ENCODE measurements at regions not wholly inside any gene's neighbourhood (a gene's known extent, or its start where the extent isn't known, plus 50 kb on each side); places are given as distances from the start of the nearest gene placed in this dataset.
"Not testable (repeated sequence)": the region's sequence is repeated elsewhere in the genome, so short reads cannot be mapped to it uniquely, and the experiment has no call there.

DNA sequence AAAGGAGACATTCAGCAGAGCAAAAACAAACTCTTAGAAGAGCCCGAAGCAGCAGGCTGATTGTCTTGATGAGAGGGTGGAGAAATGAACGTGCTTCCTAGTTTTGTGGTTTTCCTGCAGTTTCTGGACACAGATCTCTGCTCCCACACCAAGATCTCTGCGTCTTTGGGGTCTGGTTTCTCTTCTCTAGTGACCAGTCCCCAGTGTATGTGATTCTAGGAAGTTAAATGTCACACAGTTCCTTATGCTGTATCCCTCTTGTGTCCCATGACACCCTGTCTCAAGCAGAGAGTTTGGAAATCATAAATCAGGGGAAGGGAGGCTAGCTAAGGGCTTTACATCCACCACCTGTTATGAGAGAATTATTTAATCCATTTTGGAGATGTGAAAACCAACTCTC, 55.4 kb upstream of the KLF14 start:
- H3K9me3 ChIP-seq, result no peaks in the 10 kb centered on the region
- H3K4me1 ChIP-seq, result no peaks in the 10 kb centered on the region
- no peaks in the 10 kb centered on the region for H3K36me3 ChIP-seq
- TF ChIP-seq, protein P1, sequence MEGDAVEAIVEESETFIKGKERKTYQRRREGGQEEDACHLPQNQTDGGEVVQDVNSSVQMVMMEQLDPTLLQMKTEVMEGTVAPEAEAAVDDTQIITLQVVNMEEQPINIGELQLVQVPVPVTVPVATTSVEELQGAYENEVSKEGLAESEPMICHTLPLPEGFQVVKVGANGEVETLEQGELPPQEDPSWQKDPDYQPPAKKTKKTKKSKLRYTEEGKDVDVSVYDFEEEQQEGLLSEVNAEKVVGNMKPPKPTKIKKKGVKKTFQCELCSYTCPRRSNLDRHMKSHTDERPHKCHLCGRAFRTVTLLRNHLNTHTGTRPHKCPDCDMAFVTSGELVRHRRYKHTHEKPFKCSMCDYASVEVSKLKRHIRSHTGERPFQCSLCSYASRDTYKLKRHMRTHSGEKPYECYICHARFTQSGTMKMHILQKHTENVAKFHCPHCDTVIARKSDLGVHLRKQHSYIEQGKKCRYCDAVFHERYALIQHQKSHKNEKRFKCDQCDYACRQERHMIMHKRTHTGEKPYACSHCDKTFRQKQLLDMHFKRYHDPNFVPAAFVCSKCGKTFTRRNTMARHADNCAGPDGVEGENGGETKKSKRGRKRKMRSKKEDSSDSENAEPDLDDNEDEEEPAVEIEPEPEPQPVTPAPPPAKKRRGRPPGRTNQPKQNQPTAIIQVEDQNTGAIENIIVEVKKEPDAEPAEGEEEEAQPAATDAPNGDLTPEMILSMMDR (IDR thresholded peaks at IDR 0.05), result no peak
- no peak overlapping the region for H3K27ac ChIP-seq
- peak; percentile 57 for ATAC-seq
- intact Hi-C loops (cut with DNase I), result no loop called here
- no peak overlapping the region for H3K4me3 ChIP-seq
- DNase-seq, result no peak
- no peaks in the 10 kb centered on the region for H3K27me3 ChIP-seq

DNA sequence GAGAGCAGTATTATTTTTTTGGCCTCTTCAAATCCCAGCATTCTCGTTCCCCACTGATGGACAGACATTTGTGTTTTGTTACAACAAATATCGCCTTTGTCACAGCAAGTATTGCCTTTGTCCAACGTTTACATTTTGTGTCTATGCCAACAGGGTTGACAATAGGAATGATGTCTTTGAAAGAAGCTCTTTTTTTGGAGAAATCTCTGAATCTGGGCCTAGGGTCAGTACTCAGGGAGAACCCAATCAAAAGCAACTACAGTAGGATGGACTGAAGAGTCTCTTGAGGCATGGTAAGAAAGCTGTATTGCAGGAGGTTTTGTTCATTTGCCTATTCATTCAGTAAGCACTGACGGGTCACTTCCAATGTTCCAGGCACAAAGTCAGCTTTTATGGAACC, 57.7 kb upstream of the KLF14 start:
- Histone ChIP-seq H3K9me3 (no peaks in the 10 kb centered on the region), H3K4me1 (no peaks in the 10 kb centered on the region), H3K4me3 (no peak overlapping the region), H3K36me3 (no peaks in the 10 kb centered on the region), H3K27me3 (no peaks in the 10 kb centered on the region), H3K27ac (no peak overlapping the region)
- DNase-seq (no peak), ATAC-seq (no peak)
- intact Hi-C loops (cut with DNase I), result no loop called here
- TF ChIP-seq, protein P1 (IDR thresholded peaks at IDR 0.05), result no peak

DNA sequence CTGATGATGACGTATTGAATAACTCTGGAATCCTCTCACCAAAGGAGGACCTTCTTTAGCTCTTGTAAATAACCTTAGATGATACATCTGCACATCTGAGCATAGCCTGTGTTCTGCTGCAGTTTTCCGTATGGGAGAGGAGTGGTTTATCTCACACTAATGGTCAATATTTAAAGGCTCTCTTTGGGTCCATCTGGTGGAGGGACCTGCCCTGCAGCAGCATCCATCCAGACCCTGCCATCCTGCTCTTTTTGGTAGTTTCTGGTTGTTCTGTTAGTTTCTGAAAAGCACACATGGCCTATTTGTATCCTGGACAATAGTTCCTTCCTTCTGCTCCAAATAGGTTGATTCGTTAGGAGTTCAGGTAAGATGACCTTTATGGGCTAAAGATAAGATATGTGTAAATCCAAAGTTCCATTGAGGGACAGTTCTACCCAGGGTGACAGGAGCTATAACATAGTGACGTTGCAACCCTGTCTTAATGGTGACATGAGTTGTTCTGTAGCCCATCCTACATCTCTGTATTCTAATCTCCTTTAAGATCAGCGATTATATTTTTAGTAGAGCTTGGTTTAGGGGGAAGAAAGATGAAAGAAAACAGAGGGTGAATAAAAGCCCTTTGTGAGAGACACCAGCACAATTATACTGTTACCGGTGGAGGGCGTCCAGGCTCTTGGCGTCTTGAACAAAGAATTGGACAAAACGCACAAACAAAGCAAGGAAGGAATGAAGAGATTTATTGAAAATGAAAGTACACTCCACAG, 60.0 kb upstream of the KLF14 start:
- ATAC-seq, result no peak
- Histone ChIP-seq H3K4me3 (no peak overlapping the region), H3K36me3 (no peaks in the 10 kb centered on the region), H3K27me3 (no peaks in the 10 kb centered on the region), H3K27ac (no peak overlapping the region), H3K9me3 (no peaks in the 10 kb centered on the region), H3K4me1 (no peaks in the 10 kb centered on the region)
- TF ChIP-seq, protein P1 (IDR thresholded peaks at IDR 0.05), result no peak
- no peak for DNase-seq
- intact Hi-C loops (cut with DNase I), result no loop called here

DNA sequence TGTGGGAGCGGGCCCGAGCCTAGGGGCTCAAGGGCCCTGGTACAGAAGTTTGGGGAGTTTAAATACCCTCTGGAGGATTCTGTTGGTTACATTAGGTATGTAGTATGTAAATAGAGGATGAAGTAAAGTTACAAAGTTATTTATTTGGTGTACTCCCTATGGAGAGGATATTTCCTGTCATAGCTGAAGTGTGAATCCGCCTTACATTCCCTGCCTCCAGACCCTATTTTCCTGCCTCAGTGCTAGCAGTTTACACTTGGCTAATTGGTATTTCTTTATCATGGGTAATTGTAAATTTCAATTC, 60.6 kb upstream of the KLF14 start:
- Histone ChIP-seq H3K27ac (no peak overlapping the region), H3K4me1 (no peaks in the 10 kb centered on the region), H3K9me3 (no peaks in the 10 kb centered on the region), H3K27me3 (no peaks in the 10 kb centered on the region), H3K4me3 (no peak overlapping the region), H3K36me3 (no peaks in the 10 kb centered on the region)
- TF ChIP-seq, protein P1 (IDR thresholded peaks at IDR 0.05), result no peak
- ATAC-seq, result no peak
- no peak for DNase-seq
- intact Hi-C loops (cut with DNase I), result no loop called here

DNA sequence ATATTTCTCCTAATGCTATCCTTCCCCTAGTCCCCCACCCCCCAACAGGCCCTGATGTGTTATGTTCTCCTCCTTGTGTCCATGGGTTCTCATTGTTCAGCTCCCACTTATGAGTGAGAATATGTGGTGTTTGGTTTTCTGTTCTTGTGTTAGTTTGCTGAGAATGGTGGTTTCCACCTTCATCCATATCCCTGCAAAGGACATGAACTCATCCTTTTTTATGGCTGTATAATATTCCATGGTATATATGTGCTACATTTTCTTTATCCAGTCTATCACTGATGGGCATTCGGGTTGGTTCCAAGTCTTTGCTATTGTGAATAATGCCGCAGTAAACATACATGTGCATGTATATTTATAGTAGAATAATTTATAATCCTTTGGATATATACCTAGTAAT, 62.4 kb upstream of the KLF14 start:
- ATAC-seq, result not testable (repeated sequence)

DNA sequence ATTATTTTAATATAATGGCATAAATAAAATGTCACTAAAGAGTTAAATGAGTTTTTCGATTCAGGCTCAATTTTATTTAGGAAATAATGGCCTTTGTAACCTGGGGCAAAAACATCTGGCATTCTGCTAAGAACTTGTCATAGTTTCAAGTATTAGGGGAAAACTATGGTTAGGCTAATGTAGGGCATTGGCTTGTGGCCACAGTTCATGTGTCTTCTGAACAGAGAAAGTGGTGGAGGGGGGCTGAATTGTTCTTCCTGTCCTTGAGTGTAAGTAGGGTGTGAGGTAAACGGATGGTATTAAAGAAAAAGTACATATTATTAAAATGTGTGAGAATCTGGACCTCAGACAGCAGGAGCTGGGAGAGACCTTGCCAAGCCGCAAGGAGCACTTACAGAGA, 69.1 kb upstream of the KLF14 start:
- TF ChIP-seq, protein P1 (IDR thresholded peaks at IDR 0.05), result no peak
- H3K36me3 ChIP-seq, result no peaks in the 10 kb centered on the region
- H3K4me1 ChIP-seq, result no peaks in the 10 kb centered on the region
- no peak overlapping the region for H3K4me3 ChIP-seq
- H3K27me3 ChIP-seq, result no peaks in the 10 kb centered on the region
- no peaks in the 10 kb centered on the region for H3K9me3 ChIP-seq
- intact Hi-C loops (cut with DNase I), result no loop called here
- no peak overlapping the region for H3K27ac ChIP-seq
- ATAC-seq (no peak), DNase-seq (no peak)

More for the DNA sequence above, 62.4 kb upstream of the KLF14 start:
- intact Hi-C loops (cut with DNase I); DNase-seq; H3K9me3 ChIP-seq; H3K4me3 ChIP-seq; H3K27ac ChIP-seq; H3K4me1 ChIP-seq; H3K27me3 ChIP-seq; H3K36me3 ChIP-seq: not testable (repeated sequence)
